WTC11 (cell line): ENCODE measurements at regions not wholly inside any gene's neighbourhood (a gene's known extent, or its start where the extent isn't known, plus 50 kb on each side); places are given as distances from the start of the nearest gene placed in this dataset.
A peak's percentile ranks its signal among the peaks of the same experiment; 100 is the strongest.
"Not testable (repeated sequence)": the region's sequence is repeated elsewhere in the genome, so short reads cannot be mapped to it uniquely, and the experiment has no call there.

Experiments
- ATAC-seq: fragments of 200-7000 bp; cut with Tn5 transposase; 2 replicates; pipeline ENCODE4 v1.10.0; 2021; ENCODE audit warnings: mild to moderate bottlenecking, moderate library complexity
- CTCF ChIA-PET: fragments of 300-600 bp; sonication (Branson Sonifier 250); formaldehyde crosslinking; loops from one replicate; lab custom pipeline; 2021; ENCODE audit warnings: antibody characterized with exemption; lab: Charles Lee
- POLR2A ChIA-PET: fragments of 350-600 bp; sonication (Branson Sonifier 250); formaldehyde crosslinking; loops from one replicate; lab custom pipeline; 2021; ENCODE audit warnings: antibody characterized with exemption; lab: Charles Lee
- DNase-seq: peaks from one replicate; pipeline ENCODE4 v3.0.0; 2021; ENCODE audit warnings: low spot score
- H3K27ac Mint-ChIP-seq: 2 replicates; pipeline ENCODE4 v1.8.0; 2021; ENCODE audit warnings: mixed read lengths
- H3K27me3 Mint-ChIP-seq: 2 replicates; pipeline ENCODE4 v1.8.0; 2021; ENCODE audit warnings: low read depth, mild to moderate bottlenecking, moderate library complexity, mixed read lengths
- H3K36me3 Mint-ChIP-seq: 2 replicates; pipeline ENCODE4 v1.8.0; 2021; ENCODE audit warnings: mixed read lengths
- H3K4me1 Mint-ChIP-seq: 2 replicates; pipeline ENCODE4 v1.8.0; 2022; ENCODE audit warnings: mixed read lengths
- H3K4me3 Mint-ChIP-seq: 2 replicates; pipeline ENCODE4 v1.8.0; 2021; ENCODE audit warnings: mild to moderate bottlenecking, moderate library complexity, mixed read lengths
- H3K9me3 Mint-ChIP-seq: 2 replicates; pipeline ENCODE4 v1.8.0; 2021; ENCODE audit warnings: mixed read lengths
- FOXK1 ChIP-seq: sonication (generic); formaldehyde crosslinking; IDR thresholded peaks from 2 replicates; pipeline ENCODE4 v1.8.0; 2022; ENCODE audit warnings: mild to moderate bottlenecking, moderate library complexity, missing genetic modification reagents
- JUN ChIP-seq: sonication (generic); formaldehyde crosslinking; IDR thresholded peaks from 2 replicates; pipeline ENCODE4 v1.8.0; 2023; ENCODE audit warnings: mild to moderate bottlenecking, missing genetic modification reagents
- KAT7 ChIP-seq: sonication (generic); formaldehyde crosslinking; IDR thresholded peaks from 2 replicates; pipeline ENCODE4 v1.8.1; 2023; ENCODE audit warnings: missing genetic modification reagents, mild to moderate bottlenecking, borderline replicate concordance
- NFYB ChIP-seq: sonication (generic); formaldehyde crosslinking; conservative IDR thresholded peaks from 2 replicates; pipeline ENCODE4 v1.8.0; 2022; ENCODE audit warnings: low read depth, missing genetic modification reagents
- PRRX2 ChIP-seq: fragments of 250-450 bp; sonication (Bioruptor Pico); IDR thresholded peaks from 2 replicates; pipeline ENCODE4 v1.8.0; 2021; ENCODE audit warnings: mild to moderate bottlenecking
- RORB ChIP-seq: fragments of 250-450 bp; sonication (Bioruptor Pico); IDR thresholded peaks from 2 replicates; pipeline ENCODE4 v1.9.0; 2021; ENCODE audit warnings: mild to moderate bottlenecking
- SMAD3 ChIP-seq: sonication (generic); formaldehyde crosslinking; IDR thresholded peaks from 2 replicates; pipeline ENCODE4 v1.8.0; 2022; ENCODE audit warnings: missing genetic modification reagents, mild to moderate bottlenecking, borderline replicate concordance
- SOX15 ChIP-seq: fragments of 250-450 bp; sonication (Bioruptor Pico); IDR thresholded peaks from 2 replicates; pipeline ENCODE4 v1.9.0; 2021; ENCODE audit warnings: mild to moderate bottlenecking
- SP1 ChIP-seq: sonication (generic); formaldehyde crosslinking; conservative IDR thresholded peaks from 2 replicates; pipeline ENCODE4 v1.8.1; 2022; ENCODE audit warnings: missing genetic modification reagents
- TCF7 ChIP-seq: sonication (generic); formaldehyde crosslinking; IDR thresholded peaks from 2 replicates; pipeline ENCODE4 v1.8.0; 2022; ENCODE audit warnings: mild to moderate bottlenecking, low read depth, missing genetic modification reagents, moderate library complexity
- ZBTB21 ChIP-seq: sonication (generic); formaldehyde crosslinking; IDR thresholded peaks from 2 replicates; pipeline ENCODE4 v1.8.1; 2023; ENCODE audit warnings: mild to moderate bottlenecking, missing genetic modification reagents, borderline replicate concordance
- ZNF121 ChIP-seq: sonication (generic); formaldehyde crosslinking; IDR thresholded peaks from 2 replicates; pipeline ENCODE4 v1.8.0; 2023; ENCODE audit warnings: missing genetic modification reagents
- ZNF138 ChIP-seq: sonication (generic); formaldehyde crosslinking; conservative IDR thresholded peaks from 2 replicates; pipeline ENCODE4 v1.8.1; 2022; ENCODE audit warnings: mild to moderate bottlenecking, moderate library complexity, missing genetic modification reagents
- ZNF317 ChIP-seq: sonication (generic); formaldehyde crosslinking; IDR thresholded peaks from 2 replicates; pipeline ENCODE4 v1.8.1; 2023; ENCODE audit warnings: low read depth, mild to moderate bottlenecking, moderate library complexity, missing genetic modification reagents, borderline replicate concordance
- ZNF423 ChIP-seq: fragments of 250-450 bp; sonication (Bioruptor Pico); IDR thresholded peaks from 2 replicates; pipeline ENCODE4 v2.1.2; 2022; ENCODE audit warnings: mild to moderate bottlenecking, moderate library complexity
- TF ChIP-seq, protein P1 (sequence below): sonication (generic); formaldehyde crosslinking; IDR thresholded peaks from 2 replicates; pipeline ENCODE4 v1.8.0; 2022; ENCODE audit warnings: missing genetic modification reagents
- TF ChIP-seq, protein P2 (sequence below): sonication (generic); formaldehyde crosslinking; IDR thresholded peaks from 2 replicates; pipeline ENCODE4 v1.8.1; 2022; ENCODE audit warnings: low read depth, missing genetic modification reagents, borderline replicate concordance
- TF ChIP-seq, protein P3 (sequence below): sonication (generic); formaldehyde crosslinking; IDR thresholded peaks from 2 replicates; pipeline ENCODE4 v1.8.0; 2022; ENCODE audit warnings: mild to moderate bottlenecking, missing genetic modification reagents
- TF ChIP-seq, protein P4 (sequence below): sonication (generic); formaldehyde crosslinking; IDR thresholded peaks from 2 replicates; pipeline ENCODE4 v1.8.1; 2023; ENCODE audit warnings: mild to moderate bottlenecking, moderate library complexity, missing genetic modification reagents
- TF ChIP-seq, protein P5 (sequence below): sonication (generic); formaldehyde crosslinking; IDR thresholded peaks from 2 replicates; pipeline ENCODE4 v1.8.1; 2022; ENCODE audit warnings: missing genetic modification reagents, borderline replicate concordance
- TF ChIP-seq, protein P6 (sequence below): sonication (generic); formaldehyde crosslinking; IDR thresholded peaks from 2 replicates; pipeline ENCODE4 v1.8.1; 2023; ENCODE audit warnings: mild to moderate bottlenecking, missing genetic modification reagents

DNA sequence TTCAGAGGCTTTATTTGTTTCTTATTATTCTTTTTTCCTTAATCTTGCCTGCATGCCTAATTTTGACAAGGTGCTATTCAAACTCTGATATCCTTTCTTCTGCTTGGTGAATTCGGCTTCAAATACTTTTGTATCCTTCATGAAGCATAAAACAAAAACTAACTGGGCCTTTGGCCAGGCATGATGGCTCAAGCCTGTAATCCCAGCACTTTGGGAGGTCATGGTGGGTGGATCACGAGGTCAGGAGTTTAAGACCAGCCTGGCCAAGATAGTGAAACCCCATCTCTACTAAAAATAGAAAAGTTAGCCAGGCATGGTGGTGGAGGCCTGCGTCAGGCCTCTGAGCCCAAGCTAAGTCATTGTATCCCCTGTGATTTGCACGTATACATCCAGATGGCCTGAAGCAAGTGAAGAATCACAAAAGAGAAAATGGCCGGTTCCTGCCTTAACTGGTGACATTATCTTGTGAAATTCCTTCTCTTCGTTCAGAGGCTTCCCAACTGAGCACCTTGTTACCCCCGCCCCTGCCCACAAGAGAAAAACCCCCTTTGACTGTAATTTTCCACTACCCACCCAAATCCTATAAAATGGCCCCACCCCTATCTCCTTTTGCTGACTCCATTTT is 191.9 kb downstream of the ZNF486 start:
- H3K9me3 Mint-ChIP-seq, ATAC-seq, DNase-seq, H3K4me3 Mint-ChIP-seq, H3K36me3 Mint-ChIP-seq, POLR2A ChIA-PET: not testable (repeated sequence)
- H3K4me1 Mint-ChIP-seq: peaks cover 53% of the 10 kb centered on the region
- peaks cover 37% of the 10 kb centered on the region for H3K27me3 Mint-ChIP-seq
- CTCF ChIA-PET: interaction anchor here (3.0 kb wide), 1 partner anchor 361 kb away, joined by 10 read pairs; no protein-coding TSS in a partner anchor
- H3K27ac Mint-ChIP-seq: peak overlapping the region; percentile 42; the same call in 1 of the 2 replicates
- peak; percentile 40; the same call in 1 of the 2 replicates for TF ChIP-seq ZNF121 (CRISPR knock-in tag)

DNA sequence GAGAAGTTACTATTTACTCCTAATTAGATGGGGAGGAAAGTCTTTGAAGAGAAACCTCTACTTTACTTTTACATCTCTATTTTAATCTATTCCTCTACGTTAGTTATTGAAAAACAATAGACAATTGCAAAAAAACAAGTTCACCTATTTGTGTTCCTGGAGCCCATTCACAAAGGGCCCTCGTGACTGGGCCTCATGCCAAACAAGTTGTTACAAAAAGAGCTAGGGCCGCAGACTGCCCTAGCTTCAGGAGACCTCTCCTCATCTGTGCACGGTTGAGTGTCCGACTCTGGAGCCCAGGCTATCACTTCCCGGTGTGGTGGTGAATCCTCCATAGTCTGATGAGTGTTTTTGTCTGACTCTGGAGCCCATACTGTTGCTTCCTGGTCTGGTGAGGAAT is 190.9 kb downstream of the ZNF486 start:
- CTCF ChIA-PET: interaction anchor here (0.6 kb wide), 1 partner anchor 1843 kb away, joined by 3 read pairs; no protein-coding TSS in a partner anchor
- no peak for TF ChIP-seq SOX15 (CRISPR knock-in tag)
- TF ChIP-seq JUN (CRISPR knock-in tag): no peak
- no peak for TF ChIP-seq KAT7 (CRISPR knock-in tag)
- TF ChIP-seq, protein P1, sequence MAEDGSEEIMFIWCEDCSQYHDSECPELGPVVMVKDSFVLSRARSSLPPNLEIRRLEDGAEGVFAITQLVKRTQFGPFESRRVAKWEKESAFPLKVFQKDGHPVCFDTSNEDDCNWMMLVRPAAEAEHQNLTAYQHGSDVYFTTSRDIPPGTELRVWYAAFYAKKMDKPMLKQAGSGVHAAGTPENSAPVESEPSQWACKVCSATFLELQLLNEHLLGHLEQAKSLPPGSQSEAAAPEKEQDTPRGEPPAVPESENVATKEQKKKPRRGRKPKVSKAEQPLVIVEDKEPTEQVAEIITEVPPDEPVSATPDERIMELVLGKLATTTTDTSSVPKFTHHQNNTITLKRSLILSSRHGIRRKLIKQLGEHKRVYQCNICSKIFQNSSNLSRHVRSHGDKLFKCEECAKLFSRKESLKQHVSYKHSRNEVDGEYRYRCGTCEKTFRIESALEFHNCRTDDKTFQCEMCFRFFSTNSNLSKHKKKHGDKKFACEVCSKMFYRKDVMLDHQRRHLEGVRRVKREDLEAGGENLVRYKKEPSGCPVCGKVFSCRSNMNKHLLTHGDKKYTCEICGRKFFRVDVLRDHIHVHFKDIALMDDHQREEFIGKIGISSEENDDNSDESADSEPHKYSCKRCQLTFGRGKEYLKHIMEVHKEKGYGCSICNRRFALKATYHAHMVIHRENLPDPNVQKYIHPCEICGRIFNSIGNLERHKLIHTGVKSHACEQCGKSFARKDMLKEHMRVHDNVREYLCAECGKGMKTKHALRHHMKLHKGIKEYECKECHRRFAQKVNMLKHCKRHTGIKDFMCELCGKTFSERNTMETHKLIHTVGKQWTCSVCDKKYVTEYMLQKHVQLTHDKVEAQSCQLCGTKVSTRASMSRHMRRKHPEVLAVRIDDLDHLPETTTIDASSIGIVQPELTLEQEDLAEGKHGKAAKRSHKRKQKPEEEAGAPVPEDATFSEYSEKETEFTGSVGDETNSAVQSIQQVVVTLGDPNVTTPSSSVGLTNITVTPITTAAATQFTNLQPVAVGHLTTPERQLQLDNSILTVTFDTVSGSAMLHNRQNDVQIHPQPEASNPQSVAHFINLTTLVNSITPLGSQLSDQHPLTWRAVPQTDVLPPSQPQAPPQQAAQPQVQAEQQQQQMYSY (CRISPR knock-in tag): no peak
- no peak for TF ChIP-seq NFYB
- TF ChIP-seq ZBTB21 (CRISPR knock-in tag): no peak
- no peak for TF ChIP-seq ZNF317 (CRISPR knock-in tag)
- no peak for TF ChIP-seq TCF7 (CRISPR knock-in tag)
- TF ChIP-seq, protein P2, sequence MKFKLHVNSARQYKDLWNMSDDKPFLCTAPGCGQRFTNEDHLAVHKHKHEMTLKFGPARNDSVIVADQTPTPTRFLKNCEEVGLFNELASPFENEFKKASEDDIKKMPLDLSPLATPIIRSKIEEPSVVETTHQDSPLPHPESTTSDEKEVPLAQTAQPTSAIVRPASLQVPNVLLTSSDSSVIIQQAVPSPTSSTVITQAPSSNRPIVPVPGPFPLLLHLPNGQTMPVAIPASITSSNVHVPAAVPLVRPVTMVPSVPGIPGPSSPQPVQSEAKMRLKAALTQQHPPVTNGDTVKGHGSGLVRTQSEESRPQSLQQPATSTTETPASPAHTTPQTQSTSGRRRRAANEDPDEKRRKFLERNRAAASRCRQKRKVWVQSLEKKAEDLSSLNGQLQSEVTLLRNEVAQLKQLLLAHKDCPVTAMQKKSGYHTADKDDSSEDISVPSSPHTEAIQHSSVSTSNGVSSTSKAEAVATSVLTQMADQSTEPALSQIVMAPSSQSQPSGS (CRISPR knock-in tag): no peak
- TF ChIP-seq, protein P3, sequence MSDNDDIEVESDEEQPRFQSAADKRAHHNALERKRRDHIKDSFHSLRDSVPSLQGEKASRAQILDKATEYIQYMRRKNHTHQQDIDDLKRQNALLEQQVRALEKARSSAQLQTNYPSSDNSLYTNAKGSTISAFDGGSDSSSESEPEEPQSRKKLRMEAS: no peak
- no peak for TF ChIP-seq SP1 (CRISPR knock-in tag)
- TF ChIP-seq, protein P4, sequence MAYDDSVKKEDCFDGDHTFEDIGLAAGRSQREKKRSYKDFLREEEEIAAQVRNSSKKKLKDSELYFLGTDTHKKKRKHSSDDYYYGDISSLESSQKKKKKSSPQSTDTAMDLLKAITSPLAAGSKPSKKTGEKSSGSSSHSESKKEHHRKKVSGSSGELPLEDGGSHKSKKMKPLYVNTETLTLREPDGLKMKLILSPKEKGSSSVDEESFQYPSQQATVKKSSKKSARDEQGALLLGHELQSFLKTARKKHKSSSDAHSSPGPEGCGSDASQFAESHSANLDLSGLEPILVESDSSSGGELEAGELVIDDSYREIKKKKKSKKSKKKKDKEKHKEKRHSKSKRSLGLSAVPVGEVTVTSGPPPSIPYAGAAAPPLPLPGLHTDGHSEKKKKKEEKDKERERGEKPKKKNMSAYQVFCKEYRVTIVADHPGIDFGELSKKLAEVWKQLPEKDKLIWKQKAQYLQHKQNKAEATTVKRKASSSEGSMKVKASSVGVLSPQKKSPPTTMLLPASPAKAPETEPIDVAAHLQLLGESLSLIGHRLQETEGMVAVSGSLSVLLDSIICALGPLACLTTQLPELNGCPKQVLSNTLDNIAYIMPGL (CRISPR knock-in tag): no peak
- no peak for TF ChIP-seq SMAD3 (CRISPR knock-in tag)
- no peak for TF ChIP-seq FOXK1 (CRISPR knock-in tag)
- no peak for TF ChIP-seq ZNF138 (CRISPR knock-in tag)
- TF ChIP-seq PRRX2: no peak
- no peak for TF ChIP-seq RORB (CRISPR knock-in tag)
- TF ChIP-seq, protein P5, sequence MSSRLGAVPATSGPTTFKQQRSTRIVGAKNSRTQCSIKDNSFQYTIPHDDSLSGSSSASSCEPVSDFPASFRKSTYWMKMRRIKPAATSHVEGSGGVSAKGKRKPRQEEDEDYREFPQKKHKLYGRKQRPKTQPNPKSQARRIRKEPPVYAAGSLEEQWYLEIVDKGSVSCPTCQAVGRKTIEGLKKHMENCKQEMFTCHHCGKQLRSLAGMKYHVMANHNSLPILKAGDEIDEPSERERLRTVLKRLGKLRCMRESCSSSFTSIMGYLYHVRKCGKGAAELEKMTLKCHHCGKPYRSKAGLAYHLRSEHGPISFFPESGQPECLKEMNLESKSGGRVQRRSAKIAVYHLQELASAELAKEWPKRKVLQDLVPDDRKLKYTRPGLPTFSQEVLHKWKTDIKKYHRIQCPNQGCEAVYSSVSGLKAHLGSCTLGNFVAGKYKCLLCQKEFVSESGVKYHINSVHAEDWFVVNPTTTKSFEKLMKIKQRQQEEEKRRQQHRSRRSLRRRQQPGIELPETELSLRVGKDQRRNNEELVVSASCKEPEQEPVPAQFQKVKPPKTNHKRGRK (CRISPR knock-in tag): no peak
- TF ChIP-seq, protein P6, sequence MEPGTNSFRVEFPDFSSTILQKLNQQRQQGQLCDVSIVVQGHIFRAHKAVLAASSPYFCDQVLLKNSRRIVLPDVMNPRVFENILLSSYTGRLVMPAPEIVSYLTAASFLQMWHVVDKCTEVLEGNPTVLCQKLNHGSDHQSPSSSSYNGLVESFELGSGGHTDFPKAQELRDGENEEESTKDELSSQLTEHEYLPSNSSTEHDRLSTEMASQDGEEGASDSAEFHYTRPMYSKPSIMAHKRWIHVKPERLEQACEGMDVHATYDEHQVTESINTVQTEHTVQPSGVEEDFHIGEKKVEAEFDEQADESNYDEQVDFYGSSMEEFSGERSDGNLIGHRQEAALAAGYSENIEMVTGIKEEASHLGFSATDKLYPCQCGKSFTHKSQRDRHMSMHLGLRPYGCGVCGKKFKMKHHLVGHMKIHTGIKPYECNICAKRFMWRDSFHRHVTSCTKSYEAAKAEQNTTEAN (CRISPR knock-in tag): no peak
- TF ChIP-seq ZNF423 (CRISPR knock-in tag): no peak
- TF ChIP-seq, all 79 proteins: peak for 0
- Mint-ChIP-seq H3K4me3 (no peak overlapping the region), H3K4me1 (peaks cover 48% of the 10 kb centered on the region), H3K9me3 (no peaks in the 10 kb centered on the region), H3K27me3 (peaks cover 27% of the 10 kb centered on the region), H3K36me3 (peaks cover 4% of the 10 kb centered on the region; the same call in 1 of the 2 replicates), H3K27ac (no peak overlapping the region; the same call in 1 of the 2 replicates)
- POLR2A ChIA-PET: no interaction called here
- DNase-seq (no peak), ATAC-seq (no peak)
